HCT116 (cell line): ENCODE measurements at regions not wholly inside any gene's neighbourhood (a gene's known extent, or its start where the extent isn't known, plus 50 kb on each side); places are given as distances from the start of the nearest gene placed in this dataset.

ENCODE experiments used
- ATAC-seq: fragments of 200-7000 bp; cut with Tn5 transposase; 2 replicates; pipeline ENCODE4 v1.9.1; 2020; ENCODE audit warnings: mild to moderate bottlenecking, moderate library complexity
- BruUV-seq: library from RNA; stranded (reverse); fragments of 400-500 nt; replicated peaks from 2 replicates; lab custom pipeline; 2021; lab: Mats Ljungman, UMichigan
- CTCF ChIA-PET: fragments of 300-600 bp; sonication (Branson Sonifier 250); formaldehyde crosslinking; loops from one replicate; lab custom pipeline; 2021; ENCODE audit warnings: antibody characterized with exemption; lab: Charles Lee
- POLR2A ChIA-PET: fragments of 300-600, 350-600 bp; sonication (Branson Sonifier 250); formaldehyde crosslinking; loops from one replicate; lab custom pipeline; 2021; ENCODE audit warnings: antibody characterized with exemption; lab: Charles Lee
- RAD21 ChIA-PET, 2 experiments: fragments of 300-600 bp; sonication (Branson Sonifier 250); formaldehyde crosslinking; loops; one replicate each; lab custom pipeline; 2023; ENCODE audit warnings: low total read pairs in 2 of 2; ENCODE audit not compliant: uncharacterized antibody in 2 of 2, unreplicated experiment in 2 of 2, low non-redundant PET in 1 of 2; lab: Charles Lee
- DNase-seq: peaks from one replicate; pipeline ENCODE4 v3.0.0-alpha.2; 2010; ENCODE audit warnings: low read depth, low spot score
- H2AFZ ChIP-seq: fragments of 200-600 bp; shearing (Covaris generic), sonication (generic); 2 replicates; pipeline ENCODE4 v1.6.1; 2017; ENCODE audit warnings: low read depth, mixed run types, mixed read lengths, antibody characterized with exemption, low read length; ENCODE audit not compliant: poor library complexity, severe bottlenecking
- H3K27ac ChIP-seq: 2 replicates; pipeline ENCODE4 v1.5.1; 2012; ENCODE audit warnings: low read depth, low read length
- H3K27me3 ChIP-seq: fragments of 200-600 bp; sonication (generic); 2 replicates; pipeline ENCODE4 v1.6.1; 2016; ENCODE audit warnings: mixed run types, low read length, mixed read lengths; ENCODE audit not compliant: insufficient read depth
- H3K36me3 ChIP-seq, 2 experiments: fragments of 200-500 bp in 1 of 2; fragments of 200-600 bp in 1 of 2; sonication (Bioruptor generic) in 1 of 2; sonication (generic) in 1 of 2; 2 replicates each; pipeline versions ENCODE4 v1.5.1 to v1.6.1; 2014 to 2016; ENCODE audit warnings: low read length in 2 of 2, inconsistent platforms in 1 of 2, mixed read lengths in 1 of 2, mixed run types in 1 of 2; ENCODE audit not compliant: insufficient read depth in 2 of 2, control insufficient read depth in 1 of 2
- H3K4me1 ChIP-seq, 2 experiments: fragments of 200-600 bp in 1 of 2; sonication (generic) in 1 of 2; 2 replicates each; pipeline versions ENCODE4 v1.5.1 to v1.6.1; 2012 to 2017; ENCODE audit warnings: low read length in 2 of 2, inconsistent platforms in 1 of 2, mild to moderate bottlenecking in 1 of 2, mixed read lengths in 1 of 2, mixed run types in 1 of 2, moderate library complexity in 1 of 2; ENCODE audit not compliant: insufficient read depth in 2 of 2, control insufficient read depth in 1 of 2
- H3K4me2 ChIP-seq: fragments of 200-600 bp; sonication (generic); 2 replicates; pipeline ENCODE4 v1.6.1; 2017; ENCODE audit warnings: mixed run types, low read length, mixed read lengths
- H3K4me3 ChIP-seq, 2 experiments: fragments of 200-600 bp in 1 of 2; sonication (generic) in 1 of 2; replicated peaks in 1 of 2; 2 replicates each; pipeline ENCODE4 v1.5.1; 2011 to 2016; ENCODE audit warnings: low read length in 2 of 2, control low read depth in 1 of 2, low read depth in 1 of 2, mild to moderate bottlenecking in 1 of 2, mixed read lengths in 1 of 2, mixed run types in 1 of 2
- H3K79me2 ChIP-seq: fragments of 200-600 bp; sonication (generic); 2 replicates; pipeline ENCODE4 v1.6.1; 2017; ENCODE audit warnings: mild to moderate bottlenecking, mixed run types, low read length, moderate library complexity, mixed read lengths; ENCODE audit not compliant: insufficient read depth
- H3K9ac ChIP-seq: fragments of 200-600 bp; sonication (generic); 2 replicates; pipeline ENCODE4 v1.6.1; 2016; ENCODE audit warnings: low read length, mixed read lengths
- H3K9me2 ChIP-seq: fragments of 200-600 bp; sonication (generic), shearing (Covaris generic); 2 replicates; pipeline ENCODE4 v1.6.1; 2017; ENCODE audit warnings: mixed run types, mild to moderate bottlenecking, moderate library complexity; ENCODE audit not compliant: insufficient read depth
- H3K9me3 ChIP-seq, 2 experiments: fragments of 200-500 bp in 1 of 2; fragments of 200-600 bp in 1 of 2; sonication (Bioruptor generic) in 1 of 2; sonication (generic) in 1 of 2; 2 replicates each; pipeline ENCODE4 v1.6.1; 2014 to 2017; ENCODE audit warnings: low read length in 2 of 2, mixed read lengths in 2 of 2, inconsistent platforms in 1 of 2, low read depth in 1 of 2, mild to moderate bottlenecking in 1 of 2, mixed run types in 1 of 2, moderate library complexity in 1 of 2; ENCODE audit not compliant: control insufficient read depth in 1 of 2, insufficient read depth in 1 of 2
- H4K20me1 ChIP-seq: fragments of 200-600 bp; sonication (generic), shearing (Covaris generic); 2 replicates; pipeline ENCODE4 v1.6.1; 2017; ENCODE audit warnings: mixed run types, mild to moderate bottlenecking, moderate library complexity; ENCODE audit not compliant: insufficient read depth
- ATF3 ChIP-seq: IDR thresholded peaks from 2 replicates; pipeline ENCODE4 v1.6.1; 2012
- CBX3 ChIP-seq: IDR thresholded peaks from 2 replicates; pipeline ENCODE4 v1.6.1; 2012; ENCODE audit warnings: low read depth
- CEBPB ChIP-seq: IDR thresholded peaks from 2 replicates; pipeline ENCODE4 v1.6.1; 2012; ENCODE audit warnings: low read depth
- CTCF ChIP-seq, 3 experiments: fragments of 200-600 bp in 1 of 3; sonication (generic) in 1 of 3; IDR thresholded peaks in 2 of 3; conservative IDR thresholded peaks in 1 of 3; 2 replicates each; pipeline ENCODE4 v1.5.1; 2012 to 2017; ENCODE audit warnings: low read depth in 2 of 3, low read length in 2 of 3, antibody characterized with exemption in 1 of 3, borderline replicate concordance in 1 of 3, control low read depth in 1 of 3, mild to moderate bottlenecking in 1 of 3, mixed read lengths in 1 of 3, mixed run types in 1 of 3, moderate library complexity in 1 of 3; ENCODE audit not compliant: insufficient read depth in 1 of 3
- EZH2phosphoT487 ChIP-seq: fragments of 200-600 bp; IDR thresholded peaks from 2 replicates; pipeline ENCODE4 v1.6.1; 2018; ENCODE audit warnings: antibody characterized with exemption, borderline replicate concordance
- MAX ChIP-seq: IDR thresholded peaks from 2 replicates; pipeline ENCODE4 v1.6.1; 2012
- POLR2A ChIP-seq: IDR thresholded peaks from 2 replicates; pipeline ENCODE4 v1.7.0; 2011; ENCODE audit warnings: borderline replicate concordance; ENCODE audit not compliant: insufficient read depth, insufficient read length; ENCODE audit errors: extremely low read depth
- RAD21 ChIP-seq: IDR thresholded peaks from 2 replicates; pipeline ENCODE4 v1.6.1; 2012; ENCODE audit warnings: low read depth, mild to moderate bottlenecking
- SP1 ChIP-seq: IDR thresholded peaks from 2 replicates; pipeline ENCODE4 v1.6.1; 2012; ENCODE audit warnings: low read depth
- SRF ChIP-seq: IDR thresholded peaks from 2 replicates; pipeline ENCODE4 v1.6.1; 2012; ENCODE audit warnings: low read depth
- TCF7L2 ChIP-seq: IDR thresholded peaks from 2 replicates; pipeline ENCODE4 v1.7.0; 2011; ENCODE audit warnings: borderline replicate concordance, inconsistent platforms; ENCODE audit not compliant: insufficient read depth, insufficient read length; ENCODE audit errors: extremely low read depth
- YY1 ChIP-seq: IDR thresholded peaks from 2 replicates; pipeline ENCODE4 v1.6.1; 2011; ENCODE audit warnings: low read length, low read depth, moderate library complexity, mild to moderate bottlenecking; ENCODE audit not compliant: insufficient replicate concordance; ENCODE audit errors: extremely low read depth
- ZBTB33 ChIP-seq: IDR thresholded peaks from 2 replicates; pipeline ENCODE4 v1.6.1; 2011; ENCODE audit warnings: mild to moderate bottlenecking, low read length, moderate library complexity; ENCODE audit not compliant: insufficient replicate concordance; ENCODE audit errors: extremely low read depth
- ZFX ChIP-seq: fragments of 450-650 bp; IDR thresholded peaks from 2 replicates; pipeline ENCODE4 v1.6.1; 2017
- intact Hi-C: fragments of 100-400 bp; cut with micrococcal nuclease; formaldehyde crosslinking; loops from 2 replicates; pipeline ENCODE4 v1.10.0; 2022

- intact Hi-C loops: loop anchor here (5.0 kb wide), 2 partner anchors 435 to 640 kb away; no protein-coding TSS in a partner anchor
- no peak for ATAC-seq
- Histone ChIP-seq H3K9ac (no peak overlapping the region), H3K4me3 (no peak overlapping the region), H3K4me2 (no peak overlapping the region), H3K9me3 (no peaks in the 10 kb centered on the region), H4K20me1 (no peaks in the 10 kb centered on the region), H3K36me3 (no peaks in the 10 kb centered on the region), H3K9me2 (no peaks in the 10 kb centered on the region), H3K27me3 (no peaks in the 10 kb centered on the region), H3K79me2 (no peaks in the 10 kb centered on the region), H3K27ac (no peak overlapping the region), H2AFZ (no peak overlapping the region), H3K4me1 (peaks cover 2 to 25% of the 10 kb centered on the region in 2 experiments; a peak in 3 of 4 replicates)
- BruUV-seq: no TSS peak
- POLR2A ChIA-PET: interaction anchor here (1.4 kb wide), 1 partner anchor 61 kb away, joined by 4 read pairs; no protein-coding TSS in a partner anchor
- RAD21 ChIA-PET: interaction anchor here (1.8 to 2.5 kb wide), 2 partner anchors 76 kb away, joined by 6 to 12 read pairs; no protein-coding TSS in a partner anchor
- no peak for DNase-seq
- CTCF ChIA-PET: interaction anchor here (1.2 to 3.7 kb wide), 11 partner anchors 12 to 638 kb away, joined by 3 to 39 read pairs (median 5); no protein-coding TSS in a partner anchor
- TF ChIP-seq SRF: no peak
- TF ChIP-seq ATF3: no peak
- TF ChIP-seq POLR2A: no peak
- no peak for TF ChIP-seq RAD21
- TF ChIP-seq SP1: no peak
- TF ChIP-seq YY1: no peak
- TF ChIP-seq CTCF (IDR thresholded peaks at IDR 0.05 in 2 of 3, conservative IDR thresholded peaks at IDR 0.05 in 1 of 3; ENCODE audit: borderline replicate concordance in 1 of 3, insufficient read depth in 1 of 3, low read depth in 2 of 3, low read length in 2 of 3): no peak
- no peak for TF ChIP-seq CEBPB
- no peak for TF ChIP-seq CBX3
- no peak for TF ChIP-seq MAX
- no peak for TF ChIP-seq ZFX
- no peak for TF ChIP-seq TCF7L2
- no peak for TF ChIP-seq ZBTB33
- TF ChIP-seq EZH2phosphoT487: no peak
These were observed 114.8 kb downstream of the C16orf95 start for GRCh38 chr16:87202346-87202745.
